Common myeloid progenitor, CD34-positive (primary cell): ENCODE measurements at regions not wholly inside any gene's neighbourhood (a gene's known extent, or its start where the extent isn't known, plus 50 kb on each side); places are given as distances from the start of the nearest gene placed in this dataset.

Source experiments
- CTCF ChIA-PET: fragments of 350-600 bp; sonication (Branson Sonifier 250); formaldehyde crosslinking; loops from one replicate; lab custom pipeline; 2021; ENCODE audit warnings: antibody characterized with exemption; lab: Charles Lee
- POLR2A ChIA-PET: fragments of 350-600 bp; sonication (Branson Sonifier 250); formaldehyde crosslinking; loops from one replicate; lab custom pipeline; 2021; ENCODE audit warnings: antibody characterized with exemption; lab: Charles Lee
- DNase-seq, 3 donors: peaks; one replicate each; pipeline versions ENCODE4 v3.0.0 to v3.0.0-alpha.2; 2013
- H3K27ac ChIP-seq, 2 experiments: 1 replicate in 1 of 2; 2 replicates in 1 of 2; pipeline ENCODE4 v1.7.0; 2013; ENCODE audit warnings: inconsistent platforms in 2 of 2, low read length in 2 of 2, mild to moderate bottlenecking in 2 of 2, low read depth in 1 of 2, moderate library complexity in 1 of 2; ENCODE audit not compliant: severe bottlenecking in 2 of 2, insufficient read depth in 1 of 2, poor library complexity in 1 of 2
- H3K27me3 ChIP-seq, 5 experiments: replicated peaks in 2 of 5; 1 replicate in 3 of 5; 2 replicates in 2 of 5; pipeline versions ENCODE4 v1.6.1 to v1.7.0; 2013; ENCODE audit warnings: low read length in 4 of 5, mild to moderate bottlenecking in 2 of 5, moderate library complexity in 2 of 5, inconsistent platforms in 1 of 5; ENCODE audit not compliant: insufficient read depth in 5 of 5, control insufficient read depth in 4 of 5
- H3K36me3 ChIP-seq, 4 experiments: 1 replicate in 2 of 4; 2 replicates in 2 of 4; pipeline versions ENCODE4 v1.6.1 to v1.7.0; 2013; ENCODE audit warnings: low read length in 3 of 4, control low read depth in 1 of 4, mild to moderate bottlenecking in 1 of 4; ENCODE audit not compliant: control insufficient read depth in 4 of 4, insufficient read depth in 4 of 4
- H3K4me1 ChIP-seq, 4 experiments: 1 replicate in 3 of 4; 2 replicates in 1 of 4; pipeline versions ENCODE4 v1.6.1 to v1.7.1; 2013; ENCODE audit warnings: low read length in 3 of 4, mild to moderate bottlenecking in 3 of 4, control low read depth in 1 of 4, inconsistent platforms in 1 of 4, moderate library complexity in 1 of 4; ENCODE audit not compliant: control insufficient read depth in 4 of 4, insufficient read depth in 4 of 4; ENCODE audit errors: control extremely low read depth in 1 of 4
- H3K4me3 ChIP-seq, 7 experiments: 1 replicate in 4 of 7; 2 replicates in 3 of 7; pipeline versions ENCODE4 v1.5.1 to v1.7.0; 2013; ENCODE audit warnings: mild to moderate bottlenecking in 7 of 7, low read length in 6 of 7, moderate library complexity in 6 of 7, inconsistent platforms in 2 of 7, low read depth in 2 of 7, control low read depth in 1 of 7; ENCODE audit not compliant: insufficient read depth in 4 of 7, control insufficient read depth in 1 of 7; ENCODE audit errors: extremely low read depth in 1 of 7
- H3K9me3 ChIP-seq, 5 experiments: 1 replicate in 4 of 5; 2 replicates in 1 of 5; pipeline versions ENCODE4 v1.6.1 to v1.7.1; 2013; ENCODE audit warnings: low read length in 4 of 5, mild to moderate bottlenecking in 2 of 5, inconsistent platforms in 1 of 5, low read depth in 1 of 5, moderate library complexity in 1 of 5; ENCODE audit not compliant: control insufficient read depth in 4 of 5, insufficient read depth in 2 of 5; ENCODE audit errors: control extremely low read depth in 1 of 5
- WGBS: methylation state at CpG from one replicate; pipeline ENCODE4 v1.1.5; 2013; ENCODE audit not compliant: insufficient coverage; 5-methylcytosine and 5-hydroxymethylcytosine counted together

GRCh38 chr11:109898592-109898991, 194.6 kb upstream of the ZC3H12C start:
- ChIA-PET CTCF (no interaction called here), POLR2A (interaction anchor here (0.6 kb wide), 1 partner anchor 11 kb away, joined by 3 read pairs; no protein-coding TSS in a partner anchor)
- Histone ChIP-seq H3K36me3 (no peaks in the 10 kb centered on the region), H3K4me3 (no peak overlapping the region), H3K4me1 (no peaks in the 10 kb centered on the region), H3K27me3 (no peaks in the 10 kb centered on the region), H3K9me3 (peaks cover 0 to 11% (median 0%) of the 10 kb centered on the region in 5 experiments), H3K27ac (no peak overlapping the region)
- DNase-seq = no peak
- no CpG with 5 or more reads among the region's 2 CpGs for WGBS

DNA sequence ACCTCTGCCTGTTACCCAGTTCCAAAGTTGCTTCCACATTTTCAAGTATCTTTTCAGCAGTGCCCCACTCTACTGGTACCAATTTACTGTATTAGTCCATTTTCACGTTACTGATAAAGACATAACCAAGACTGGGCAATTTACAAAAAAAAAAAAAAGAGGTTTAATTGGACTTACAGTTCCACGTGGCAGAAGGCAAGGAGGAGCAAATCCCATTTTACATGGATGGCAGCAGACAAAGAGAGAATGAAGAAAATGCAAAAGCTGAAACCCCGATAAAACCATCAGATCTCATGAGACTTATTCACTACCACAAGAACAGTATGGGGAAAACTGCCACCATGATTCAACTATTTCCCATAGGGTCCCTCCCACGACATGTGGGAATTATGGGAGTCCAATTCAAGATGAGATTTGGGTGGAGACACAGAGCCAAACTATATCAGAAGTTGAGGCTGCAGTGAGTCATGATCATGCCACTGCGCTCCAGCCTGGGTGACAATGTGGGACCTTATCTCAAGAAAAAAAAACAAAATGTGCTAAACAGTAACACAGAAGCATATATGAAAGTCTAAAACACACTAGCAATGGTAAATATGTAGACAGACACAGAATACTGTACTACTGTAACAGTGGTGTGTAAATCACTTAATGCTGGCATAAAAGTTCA, 190.3 kb upstream of the ZC3H12C start:
- POLR2A ChIA-PET = no interaction called here

GRCh38 chr11:109911488-109911887, 181.7 kb upstream of the ZC3H12C start:
- H3K27me3 ChIP-seq = no peaks in the 10 kb centered on the region
- peaks cover 0 to 8% (median 2%) of the 10 kb centered on the region in 5 experiments for H3K9me3 ChIP-seq
- H3K36me3 ChIP-seq = no peaks in the 10 kb centered on the region
- H3K27ac ChIP-seq = no peak overlapping the region
- H3K4me1 ChIP-seq = no peaks in the 10 kb centered on the region
- WGBS = no CpG with 5 or more reads among the region's 2 CpGs
- DNase-seq = peak in 2 of 3 donors; percentile 14 to 32
- H3K4me3 ChIP-seq = no peak overlapping the region
- POLR2A ChIA-PET = no interaction called here
- CTCF ChIA-PET = no interaction called here

More for the DNA sequence above, 190.3 kb upstream of the ZC3H12C start:
- Histone ChIP-seq H3K27me3 (no peaks in the 10 kb centered on the region), H3K4me1 (no peaks in the 10 kb centered on the region), H3K9me3 (peaks cover 0 to 12% (median 0%) of the 10 kb centered on the region in 5 experiments), H3K4me3 (no peak overlapping the region), H3K27ac (no peak overlapping the region), H3K36me3 (no peaks in the 10 kb centered on the region)
- WGBS = 80% methylated on average over 1 of the region's 5 CpGs
- DNase-seq = no peak
- CTCF ChIA-PET = no interaction called here

DNA sequence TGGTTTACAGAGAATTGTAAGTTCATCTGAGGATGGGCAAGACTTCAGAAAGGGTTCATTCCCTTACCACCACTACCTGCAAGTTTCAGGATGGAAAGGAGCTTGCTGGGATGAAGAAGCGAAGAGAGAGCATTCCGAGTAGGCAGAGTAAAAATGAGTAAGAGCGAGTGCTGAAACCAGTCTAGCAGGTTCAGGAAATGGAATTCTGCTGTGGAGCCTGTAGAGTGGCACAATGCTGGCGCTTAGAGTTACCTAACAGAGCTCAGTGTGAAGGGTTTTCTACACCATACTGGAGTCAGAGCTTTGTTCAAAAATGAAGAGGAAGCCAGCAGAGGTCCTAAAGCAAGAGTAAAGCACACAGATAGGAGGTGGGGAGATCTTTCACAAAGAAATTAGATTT, 179.2 kb upstream of the ZC3H12C start:
- H3K27ac ChIP-seq = no peak overlapping the region
- DNase-seq = no peak
- ChIA-PET POLR2A (no interaction called here), CTCF (no interaction called here)
- WGBS = 100% methylated on average over 4 of the region's 4 CpGs
- peaks cover 0 to 6% (median 3%) of the 10 kb centered on the region in 5 experiments for H3K9me3 ChIP-seq
- H3K4me3 ChIP-seq = no peak overlapping the region
- no peaks in the 10 kb centered on the region for H3K4me1 ChIP-seq
- H3K27me3 ChIP-seq = no peaks in the 10 kb centered on the region
- H3K36me3 ChIP-seq = no peaks in the 10 kb centered on the region

- Histone ChIP-seq H3K36me3 (no peaks in the 10 kb centered on the region), H3K27ac (no peak overlapping the region), H3K9me3 (peaks cover 0 to 12% (median 3%) of the 10 kb centered on the region in 5 experiments), H3K4me3 (no peak overlapping the region), H3K27me3 (no peaks in the 10 kb centered on the region), H3K4me1 (no peaks in the 10 kb centered on the region)
- ChIA-PET CTCF (no interaction called here), POLR2A (no interaction called here)
- DNase-seq = peak in 2 of 3 donors; percentile 25 to 41
- WGBS = 0% methylated on average over 1 of the region's 5 CpGs
Observed at GRCh38 chr11:109914809-109915653, 178.2 kb upstream of the ZC3H12C start.

GRCh38 chr11:109926941-109927340, 166.3 kb upstream of the ZC3H12C start:
- Histone ChIP-seq H3K4me1 (no peaks in the 10 kb centered on the region), H3K27me3 (no peaks in the 10 kb centered on the region), H3K4me3 (no peak overlapping the region), H3K9me3 (peaks cover 0 to 4% (median 0%) of the 10 kb centered on the region in 5 experiments), H3K36me3 (no peaks in the 10 kb centered on the region), H3K27ac (no peak overlapping the region)
- WGBS = no CpG with 5 or more reads among the region's 3 CpGs
- ChIA-PET POLR2A (no interaction called here), CTCF (no interaction called here)
- DNase-seq = no peak

DNA sequence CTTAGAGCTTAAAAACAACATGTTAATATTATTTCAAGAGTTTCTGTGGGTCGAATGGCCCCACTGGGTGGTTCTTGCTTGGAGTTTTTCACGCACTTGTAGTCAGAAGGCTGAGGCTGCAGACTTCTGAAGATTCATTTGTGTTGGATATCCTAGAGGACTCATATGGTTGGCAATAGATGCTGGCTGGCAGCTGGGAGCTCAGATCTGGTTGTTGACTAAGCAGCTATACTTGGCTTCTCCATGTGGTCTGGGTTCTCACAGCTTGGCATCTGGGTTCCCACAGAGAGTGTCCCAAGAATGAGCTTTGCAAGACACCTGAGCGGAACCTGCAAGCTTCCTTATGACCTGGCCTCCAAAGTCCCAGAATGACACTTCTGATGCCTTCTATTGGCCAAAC, 163.9 kb upstream of the ZC3H12C start:
- Histone ChIP-seq H3K4me3 (no peak overlapping the region), H3K27ac (no peak overlapping the region), H3K9me3 (peaks cover 0 to 4% (median 0%) of the 10 kb centered on the region in 5 experiments), H3K4me1 (no peaks in the 10 kb centered on the region), H3K36me3 (no peaks in the 10 kb centered on the region), H3K27me3 (no peaks in the 10 kb centered on the region)
- 100% methylated on average over 2 of the region's 3 CpGs for WGBS
- CTCF ChIA-PET = interaction anchor here (0.7 to 1.2 kb wide), 3 partner anchors 20 to 448 kb away, joined by 3 to 4 read pairs (median 3); partner anchors contain the start of gene ZC3H12C
- POLR2A ChIA-PET = no interaction called here
- DNase-seq = no peak
